ENCODE measurements at regions not wholly inside any gene's neighbourhood (a gene's known extent, or its start where the extent isn't known, plus 50 kb on each side); places are given as distances from the start of the nearest gene placed in this dataset.

DNA sequence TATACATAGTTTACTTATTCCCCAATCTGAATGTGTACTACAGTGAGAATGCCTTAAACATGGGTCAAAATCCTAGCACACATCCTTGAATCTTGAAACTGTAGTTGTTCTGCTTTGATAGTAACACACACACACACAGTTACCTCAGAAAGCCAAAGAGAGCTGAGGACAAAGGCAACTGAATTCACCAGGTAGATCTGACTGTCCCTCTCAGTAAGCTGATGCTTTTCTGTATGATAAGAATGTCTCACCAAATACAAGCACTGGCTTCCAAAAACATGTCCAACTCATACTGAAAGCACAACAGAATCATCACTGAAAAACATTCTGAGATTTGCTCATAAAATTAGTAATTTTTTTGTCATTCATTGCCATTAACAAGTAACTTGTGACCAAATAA lies 104.3 kb upstream of the DYNLRB2 start:
- TF ChIP-seq EZH2phosphoT487 (conservative IDR thresholded peaks at IDR 0.05; ENCODE audit: low read length), result no peak
- TF ChIP-seq, protein P1, sequence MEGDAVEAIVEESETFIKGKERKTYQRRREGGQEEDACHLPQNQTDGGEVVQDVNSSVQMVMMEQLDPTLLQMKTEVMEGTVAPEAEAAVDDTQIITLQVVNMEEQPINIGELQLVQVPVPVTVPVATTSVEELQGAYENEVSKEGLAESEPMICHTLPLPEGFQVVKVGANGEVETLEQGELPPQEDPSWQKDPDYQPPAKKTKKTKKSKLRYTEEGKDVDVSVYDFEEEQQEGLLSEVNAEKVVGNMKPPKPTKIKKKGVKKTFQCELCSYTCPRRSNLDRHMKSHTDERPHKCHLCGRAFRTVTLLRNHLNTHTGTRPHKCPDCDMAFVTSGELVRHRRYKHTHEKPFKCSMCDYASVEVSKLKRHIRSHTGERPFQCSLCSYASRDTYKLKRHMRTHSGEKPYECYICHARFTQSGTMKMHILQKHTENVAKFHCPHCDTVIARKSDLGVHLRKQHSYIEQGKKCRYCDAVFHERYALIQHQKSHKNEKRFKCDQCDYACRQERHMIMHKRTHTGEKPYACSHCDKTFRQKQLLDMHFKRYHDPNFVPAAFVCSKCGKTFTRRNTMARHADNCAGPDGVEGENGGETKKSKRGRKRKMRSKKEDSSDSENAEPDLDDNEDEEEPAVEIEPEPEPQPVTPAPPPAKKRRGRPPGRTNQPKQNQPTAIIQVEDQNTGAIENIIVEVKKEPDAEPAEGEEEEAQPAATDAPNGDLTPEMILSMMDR (IDR thresholded peaks at IDR 0.05; ENCODE audit: insufficient read depth, low read length, poor library complexity, severe bottlenecking), result no peak

Data from SU-DHL-6 (cell line).